GM21825 (cell line): ENCODE measurements at regions not wholly inside any gene's neighbourhood (a gene's known extent, or its start where the extent isn't known, plus 50 kb on each side); places are given as distances from the start of the nearest gene placed in this dataset.

Experiments used
- ATAC-seq: cut with Tn5 transposase; IDR thresholded peaks from one replicate; pipeline ENCODE4 v1.9.1; 2021; ENCODE audit warnings: mild to moderate bottlenecking, moderate library complexity; ENCODE audit not compliant: unreplicated experiment

DNA sequence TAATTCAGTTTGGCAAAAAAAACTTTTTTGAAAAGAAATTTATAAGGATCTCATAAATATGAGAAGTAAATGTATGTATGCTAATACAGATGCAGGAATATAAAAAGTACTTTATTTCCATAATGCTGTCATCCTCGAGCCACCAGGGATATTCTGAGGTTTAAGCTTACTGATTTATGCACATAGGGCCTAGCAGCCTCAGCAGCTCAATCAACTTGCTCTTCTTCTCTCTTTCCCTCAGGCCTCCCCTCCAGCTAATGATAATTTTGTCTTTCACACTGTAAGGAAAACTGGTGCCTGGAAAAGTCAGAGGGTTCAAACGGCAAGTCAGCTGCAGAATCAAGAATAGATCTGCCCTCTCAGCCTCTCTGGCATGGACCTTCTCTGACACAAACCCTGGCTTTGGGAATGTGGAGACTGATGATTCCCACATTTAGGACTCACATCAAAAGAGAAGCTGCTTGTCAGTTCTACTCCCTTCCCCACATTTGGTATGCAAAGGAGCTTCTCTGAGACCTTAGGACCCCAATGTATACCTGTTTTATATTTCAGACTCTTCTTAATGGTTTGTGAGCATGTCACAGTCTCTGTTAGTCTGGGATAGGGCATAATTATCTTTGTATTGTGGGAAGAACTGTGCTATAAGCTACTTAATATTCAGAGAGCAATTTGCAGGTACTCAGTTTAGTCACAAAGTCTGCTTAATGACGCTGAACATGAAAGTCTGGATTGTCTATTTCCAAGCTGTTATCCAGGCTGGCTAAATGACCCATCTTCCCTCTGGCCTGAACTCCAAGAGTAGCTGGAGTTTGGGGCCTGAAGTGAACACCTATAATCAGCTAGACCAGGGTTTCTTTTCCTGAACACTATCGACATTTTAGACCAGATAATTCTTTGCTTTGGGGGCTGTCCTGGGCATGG is 52.1 kb upstream of the DIPK1A start:
- ATAC-seq, result no peak

DNA sequence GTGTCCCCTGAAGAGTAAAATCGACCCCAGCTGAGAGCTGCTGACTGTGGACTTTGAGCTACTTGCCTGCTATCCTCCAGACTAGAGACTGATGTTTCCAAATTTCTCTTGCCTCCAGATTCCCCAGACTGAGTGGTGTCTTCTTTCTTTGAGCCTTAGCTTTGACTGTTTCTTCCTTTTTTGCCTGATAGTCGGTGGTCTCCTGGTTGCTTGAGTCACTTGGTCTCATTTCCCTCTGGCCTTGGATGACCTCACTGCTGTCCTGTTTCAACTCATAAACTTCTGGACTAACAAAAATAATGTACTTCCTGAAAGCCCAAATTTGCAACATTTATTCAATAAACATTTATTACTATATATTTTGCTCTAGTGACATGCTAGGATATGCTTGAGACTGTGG is 52.9 kb upstream of the DIPK1A start:
- no peak for ATAC-seq

DNA sequence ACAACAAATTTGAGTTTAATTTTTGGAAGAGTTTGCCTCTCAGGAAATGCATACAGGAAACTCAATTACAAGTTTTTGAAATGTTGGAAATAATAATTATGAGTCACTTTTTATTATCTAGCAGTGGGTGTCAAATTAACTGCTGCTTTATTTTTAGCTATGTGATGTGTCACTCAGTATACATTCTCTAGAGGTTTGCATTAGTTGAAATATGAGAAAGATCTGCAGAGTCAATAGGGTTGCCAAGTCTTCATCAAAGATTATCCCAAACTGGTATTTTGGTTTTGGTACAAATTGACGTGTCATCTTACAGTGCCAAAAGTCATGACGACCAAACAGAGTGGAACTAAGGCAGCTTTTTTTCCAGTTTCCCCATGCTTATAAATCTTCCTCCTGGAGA is 54.3 kb upstream of the DIPK1A start:
- ATAC-seq, result no peak

DNA sequence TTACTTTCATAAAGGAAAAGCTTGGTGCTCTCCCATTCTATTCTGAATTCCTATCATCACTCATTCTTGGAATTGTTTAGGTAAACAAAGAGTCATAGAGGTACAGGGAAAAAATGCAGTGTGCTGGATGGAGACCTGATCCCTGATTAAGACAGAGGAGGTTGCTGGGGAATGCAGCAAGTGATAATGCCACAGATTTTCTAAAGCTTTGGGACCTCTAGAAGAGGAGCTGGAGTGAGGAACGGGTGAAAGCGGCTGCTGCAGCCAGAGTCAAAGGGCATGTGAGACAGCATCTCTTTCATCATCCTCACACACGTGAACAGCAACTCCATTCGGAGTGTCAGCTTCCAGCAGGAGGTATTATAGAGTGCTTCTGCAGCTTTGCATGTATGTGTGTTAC is 54.9 kb upstream of the DIPK1A start:
- ATAC-seq, result no peak

DNA sequence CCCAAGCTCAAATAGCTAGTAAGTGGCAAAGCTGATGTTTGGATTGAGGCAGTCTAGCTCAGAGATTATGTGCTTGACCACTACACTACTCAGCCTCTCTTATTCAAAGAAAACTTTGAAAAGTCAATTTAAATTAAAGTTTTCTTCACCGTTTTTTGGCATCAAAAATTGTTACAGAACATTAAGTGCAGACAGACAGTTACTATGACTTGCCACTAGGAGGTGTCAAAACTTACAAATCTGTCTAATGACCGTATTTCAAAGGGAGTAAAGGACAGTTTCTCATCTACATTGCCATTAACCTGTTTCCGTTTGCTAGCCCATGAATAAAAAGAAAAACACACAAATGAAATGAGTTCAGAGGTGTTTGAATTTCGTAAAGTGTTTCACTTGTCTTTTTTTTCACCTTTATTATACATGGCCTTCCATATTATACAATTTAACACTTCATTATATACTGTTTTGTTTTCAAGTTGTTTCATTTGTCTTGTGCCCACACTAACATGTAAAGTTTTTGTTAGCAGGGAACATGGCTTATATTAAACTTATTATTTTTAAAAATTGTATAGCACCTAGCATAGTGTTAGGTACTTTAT is 57.4 kb upstream of the MTF2 start:
- ATAC-seq, result peak; percentile 57

DNA sequence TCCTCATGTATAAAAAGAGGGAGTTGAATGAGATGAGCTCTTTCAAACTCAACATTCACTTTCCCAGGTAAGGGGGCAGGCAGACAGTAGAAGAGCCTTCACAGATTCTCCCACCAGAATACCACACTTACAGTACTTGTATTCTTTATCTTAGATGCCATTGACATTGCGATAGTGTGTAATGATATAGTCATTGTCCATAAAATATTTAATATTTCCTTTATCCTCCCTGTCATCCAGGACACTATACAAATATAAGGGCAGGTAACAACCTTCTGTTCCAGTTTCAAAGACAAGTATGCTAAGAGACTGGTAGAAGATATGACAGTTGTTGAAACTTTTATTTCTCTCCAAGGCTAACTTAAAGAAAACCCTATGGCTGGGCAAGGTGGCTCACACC is 56.5 kb upstream of the MTF2 start:
- no peak for ATAC-seq

DNA sequence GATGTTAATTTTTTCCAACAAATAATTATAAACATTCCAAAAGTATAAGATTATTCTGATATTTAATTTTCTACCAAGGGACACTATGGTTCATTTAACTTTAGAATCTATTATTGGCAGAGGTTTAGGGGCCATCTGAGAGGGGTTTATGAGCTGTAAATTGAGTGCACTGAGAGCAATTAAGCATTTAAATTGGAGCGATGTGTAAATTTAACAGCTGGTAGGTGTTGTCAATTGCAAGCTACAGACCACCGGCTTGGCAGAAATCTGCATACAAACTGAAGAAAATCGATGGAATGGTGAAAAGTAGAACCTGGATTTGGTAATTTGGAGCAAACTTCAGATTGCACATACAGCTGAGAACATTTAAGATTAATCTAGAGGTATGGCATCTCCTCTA is 55.8 kb upstream of the MTF2 start:
- no peak for ATAC-seq

DNA sequence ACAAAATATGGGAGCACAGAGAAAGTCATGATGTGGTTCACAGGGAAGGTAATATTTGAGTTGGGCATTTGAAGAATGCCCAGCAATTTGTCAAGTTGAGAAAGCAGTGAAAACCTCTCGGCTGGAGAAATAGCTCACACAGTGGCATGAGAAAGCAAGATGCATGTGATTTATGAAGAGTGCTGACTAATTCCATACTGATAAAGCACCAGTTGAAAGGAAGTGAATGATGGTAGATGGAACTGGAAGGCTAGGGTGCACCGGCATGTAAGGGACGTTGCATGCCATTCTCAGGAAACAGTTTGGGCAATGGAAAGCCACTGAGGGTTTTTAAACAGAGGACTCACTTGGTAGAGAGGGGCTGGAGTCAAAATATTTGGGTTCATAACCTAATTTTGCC is 53.5 kb upstream of the MTF2 start:
- no peak for ATAC-seq

DNA sequence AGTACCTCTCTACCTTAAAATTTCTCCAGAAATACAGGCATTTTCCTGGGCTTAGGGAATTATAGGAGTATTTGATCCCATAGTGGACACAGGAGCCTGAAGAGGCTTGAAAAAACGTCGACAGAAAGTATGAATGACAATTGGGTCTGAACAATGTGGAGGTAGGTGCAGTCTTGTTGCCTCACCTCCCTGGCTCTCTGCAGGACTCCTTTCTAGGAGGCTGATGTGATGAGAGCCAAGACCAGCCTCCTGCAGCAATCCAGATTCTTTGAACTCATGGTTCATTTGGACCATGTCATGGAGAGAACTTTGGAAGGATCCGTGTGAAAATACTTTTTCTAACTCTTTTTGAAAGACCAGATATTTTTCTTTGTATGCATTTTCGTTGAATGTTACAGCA is 50.5 kb upstream of the MTF2 start:
- no peak for ATAC-seq
